Activated CD4-positive, alpha-beta T cell treated with anti-CD3 and anti-CD28 coated beads, Interleukin-2, amount 50 U/mL, for 48 hours (primary cell): ENCODE measurements at regions not wholly inside any gene's neighbourhood (a gene's known extent, or its start where the extent isn't known, plus 50 kb on each side); places are given as distances from the start of the nearest gene placed in this dataset.

Experiments
- DNase-seq, 2 experiments: peaks; one replicate each; pipeline ENCODE4 v3.0.0-alpha.2; 2020

DNA sequence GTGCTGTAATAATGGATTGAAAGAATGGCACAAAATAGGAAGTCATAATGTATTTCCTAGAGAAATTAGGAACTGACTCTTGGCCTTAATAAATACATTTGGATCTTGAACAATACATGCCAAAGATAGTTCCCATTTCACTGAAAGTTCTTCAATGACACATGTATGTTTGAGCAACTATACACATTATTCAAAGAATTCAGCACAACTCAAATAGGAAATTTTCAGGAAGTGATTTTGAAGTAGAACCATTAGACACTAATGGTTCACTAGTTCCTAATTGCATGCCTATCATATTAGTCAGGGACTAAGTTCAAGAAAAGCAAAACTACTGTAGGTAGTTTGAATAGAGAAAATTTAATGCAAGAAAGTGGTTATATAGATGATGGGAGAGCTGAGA lies 404.7 kb downstream of the LMO4 start:
- DNase-seq = no peak

- DNase-seq = no peak
Observed at GRCh38 chr1:87735750-87736149, 407.1 kb downstream of the LMO4 start.

DNA sequence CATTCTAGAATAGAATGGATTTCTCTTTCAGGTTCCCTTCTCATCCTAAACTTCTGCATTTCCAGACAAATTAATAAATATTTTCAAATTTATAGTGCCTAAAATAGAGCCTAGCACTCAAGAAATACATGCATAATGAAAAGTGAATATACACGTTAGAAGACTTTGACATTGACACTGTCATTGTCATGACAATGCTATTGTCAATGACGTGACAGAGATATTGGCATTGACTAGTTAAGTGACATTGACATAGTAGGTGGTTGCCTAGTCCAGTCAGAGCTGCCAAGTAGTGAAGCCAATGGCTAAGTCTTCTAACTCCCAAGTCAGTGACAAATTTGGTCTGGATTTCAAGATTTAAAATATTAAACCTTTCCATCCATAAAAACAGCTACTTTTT lies 410.5 kb downstream of the LMO4 start:
- DNase-seq = no peak

DNA sequence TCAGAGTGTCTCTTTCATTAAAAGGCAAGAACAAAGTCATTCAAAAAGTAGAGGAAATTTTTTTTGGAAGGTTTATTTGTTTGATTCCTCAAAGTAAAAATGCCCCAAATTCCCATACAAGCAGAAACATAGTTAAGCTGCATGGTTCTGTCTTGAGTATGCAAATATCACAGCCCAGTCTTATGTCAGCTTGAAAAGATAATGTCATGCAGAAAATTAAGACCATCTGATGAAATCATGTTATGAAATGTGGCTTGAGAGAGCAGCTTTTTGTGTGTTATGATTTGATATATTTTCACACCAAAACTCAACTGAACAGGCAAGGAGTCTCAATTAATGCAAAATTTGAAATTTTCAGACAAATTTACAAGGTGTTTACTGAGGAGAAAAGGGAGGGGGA lies 411.0 kb downstream of the LMO4 start:
- no peak for DNase-seq

- no peak for DNase-seq
Observed at GRCh38 chr1:87743256-87743655, 414.6 kb downstream of the LMO4 start.

DNA sequence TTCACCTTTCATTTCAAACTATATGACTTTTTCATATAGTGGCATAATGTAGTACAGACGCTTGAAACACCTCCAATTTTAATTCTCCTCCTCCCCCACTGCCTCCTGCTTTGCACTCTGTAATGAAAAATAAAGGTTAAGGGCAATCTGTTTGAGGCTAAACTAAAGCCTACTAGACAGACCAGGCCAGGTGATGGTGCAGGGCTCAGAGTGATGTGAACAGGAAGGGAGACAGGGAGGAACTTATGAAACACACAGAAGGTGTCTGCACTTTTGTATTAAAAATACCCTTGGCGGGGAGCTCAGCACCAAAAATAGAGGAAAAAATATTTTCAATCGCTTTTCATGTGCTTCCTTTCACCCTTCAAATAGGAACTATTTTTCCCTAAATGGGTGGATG lies 415.4 kb downstream of the LMO4 start:
- DNase-seq = no peak

GRCh38 chr1:87744763-87745162 lies 416.1 kb downstream of the LMO4 start:
- DNase-seq = no peak

- DNase-seq = no peak
Observed at GRCh38 chr1:87753366-87753765, 424.7 kb downstream of the LMO4 start.

DNA sequence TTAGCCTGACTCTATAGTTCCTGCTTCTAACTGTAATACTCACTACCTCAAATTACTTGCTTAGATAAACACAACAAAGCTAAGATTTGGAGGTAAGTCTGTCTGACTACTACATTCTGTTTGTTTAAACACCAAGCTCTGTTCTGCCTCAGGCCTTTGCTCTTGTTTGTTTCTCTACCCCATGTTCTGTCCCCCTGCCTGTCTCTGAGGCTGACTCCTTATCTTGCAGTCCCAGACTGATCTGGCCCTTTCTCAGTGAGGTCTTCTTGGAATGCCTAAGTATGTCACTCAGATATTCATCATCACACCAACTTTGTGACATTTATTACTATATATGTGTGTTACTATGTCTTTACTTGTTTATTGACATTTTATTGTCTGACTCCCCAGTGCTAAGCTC lies 425.5 kb downstream of the LMO4 start:
- DNase-seq = no peak

- no peak for DNase-seq
Observed at GRCh38 chr1:87757676-87758075, 429.0 kb downstream of the LMO4 start.

GRCh38 chr1:87759421-87760087 lies 430.9 kb downstream of the LMO4 start:
- no peak for DNase-seq

GRCh38 chr1:87760155-87760554 lies 431.5 kb downstream of the LMO4 start:
- DNase-seq = no peak

DNA sequence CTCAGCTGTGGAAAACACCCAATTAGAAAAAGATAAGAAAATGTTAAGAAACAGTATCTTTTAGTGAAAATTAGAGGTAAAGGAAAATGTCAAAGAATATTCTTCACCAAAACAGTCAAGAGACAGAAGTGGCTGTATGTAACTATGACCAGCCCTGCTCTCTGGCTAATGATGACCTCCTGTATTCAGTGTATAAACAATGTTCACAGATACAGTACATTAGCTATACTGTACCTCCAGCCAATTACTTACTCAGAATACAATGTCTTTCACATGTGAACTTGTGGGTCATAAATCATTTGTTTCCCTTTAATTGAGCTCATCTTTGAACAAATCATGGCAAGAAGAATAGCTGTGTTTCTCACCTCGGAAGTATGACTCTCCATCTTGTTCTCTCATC lies 432.0 kb downstream of the LMO4 start:
- no peak for DNase-seq

- no peak for DNase-seq
Observed at GRCh38 chr1:87763483-87763882, 434.8 kb downstream of the LMO4 start.

DNA sequence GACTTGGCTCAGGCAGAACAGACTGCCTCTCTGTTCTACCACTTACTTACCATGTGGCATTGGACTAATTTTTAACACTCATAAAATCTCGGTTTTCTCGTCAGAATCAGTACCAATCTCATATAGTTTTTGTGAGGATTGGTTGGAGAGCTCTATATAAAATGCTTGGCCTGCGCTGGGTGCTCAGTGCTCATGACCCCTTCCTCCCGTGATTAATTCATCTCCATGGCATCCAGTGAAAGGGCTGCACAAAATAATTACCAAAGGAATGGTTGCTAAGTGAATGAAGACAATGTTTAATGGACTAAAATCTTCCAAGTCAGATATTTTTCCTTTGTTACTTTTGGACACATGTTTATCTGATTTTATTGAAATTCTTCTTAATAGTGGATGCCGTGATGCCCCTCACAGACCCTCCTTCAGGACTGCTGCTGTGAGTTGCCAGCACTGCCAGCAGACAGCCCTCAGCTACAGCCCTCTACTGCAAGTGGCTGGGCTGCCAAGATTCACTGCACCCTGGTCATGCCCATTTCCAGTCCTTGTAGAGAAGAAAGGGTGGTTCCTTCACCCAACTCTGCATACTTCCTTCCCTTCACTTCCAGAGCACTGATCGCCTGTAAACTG lies 436.5 kb downstream of the LMO4 start:
- DNase-seq = no peak

GRCh38 chr1:87765681-87766070 lies 437.0 kb downstream of the LMO4 start:
- DNase-seq = no peak

DNA sequence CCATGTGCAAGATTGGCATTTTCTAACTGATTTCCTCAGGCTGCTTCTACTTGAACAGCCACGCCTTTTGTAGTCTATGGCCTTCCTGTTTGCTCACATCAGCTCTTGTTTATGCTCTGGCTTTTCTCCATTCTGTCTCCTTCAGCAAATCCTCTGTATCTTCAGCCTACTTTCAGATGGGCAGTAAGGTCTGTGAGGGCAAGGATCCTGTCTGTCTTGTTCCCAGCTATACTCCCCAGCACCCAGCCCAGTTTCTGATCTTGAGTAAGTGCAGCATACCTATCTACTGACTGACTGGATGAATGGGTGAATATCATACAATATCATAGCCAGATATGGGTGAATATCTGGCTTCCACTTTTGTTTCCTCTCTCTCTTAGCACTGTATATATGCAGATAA lies 438.1 kb downstream of the LMO4 start:
- DNase-seq = no peak

GRCh38 chr1:87778896-87779295 lies 450.2 kb downstream of the LMO4 start:
- DNase-seq = no peak

GRCh38 chr1:87781554-87781953 lies 452.9 kb downstream of the LMO4 start:
- DNase-seq = no peak

DNA sequence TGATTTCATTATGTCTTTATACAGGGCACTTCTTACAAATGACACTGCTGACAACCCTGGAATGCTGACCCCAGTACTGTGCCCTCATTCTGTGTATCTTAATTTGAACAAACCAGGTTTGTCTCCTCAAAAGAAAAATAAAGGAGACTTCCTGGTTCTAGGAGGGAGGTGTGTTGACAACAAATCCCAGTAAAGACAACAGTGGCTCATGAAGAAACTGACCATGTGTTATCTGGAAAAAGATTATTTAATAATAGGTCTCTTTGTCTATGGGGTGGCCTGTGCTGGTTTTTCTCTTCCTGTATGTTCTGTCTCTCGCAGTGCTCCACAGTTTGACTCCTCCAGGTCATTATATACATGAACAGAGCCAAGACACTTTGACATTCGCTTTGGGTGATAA lies 454.6 kb downstream of the LMO4 start:
- DNase-seq = no peak

- no peak for DNase-seq
Observed at GRCh38 chr1:87785386-87785785, 456.7 kb downstream of the LMO4 start.

GRCh38 chr1:87786229-87786628 lies 457.5 kb downstream of the LMO4 start:
- no peak for DNase-seq

DNA sequence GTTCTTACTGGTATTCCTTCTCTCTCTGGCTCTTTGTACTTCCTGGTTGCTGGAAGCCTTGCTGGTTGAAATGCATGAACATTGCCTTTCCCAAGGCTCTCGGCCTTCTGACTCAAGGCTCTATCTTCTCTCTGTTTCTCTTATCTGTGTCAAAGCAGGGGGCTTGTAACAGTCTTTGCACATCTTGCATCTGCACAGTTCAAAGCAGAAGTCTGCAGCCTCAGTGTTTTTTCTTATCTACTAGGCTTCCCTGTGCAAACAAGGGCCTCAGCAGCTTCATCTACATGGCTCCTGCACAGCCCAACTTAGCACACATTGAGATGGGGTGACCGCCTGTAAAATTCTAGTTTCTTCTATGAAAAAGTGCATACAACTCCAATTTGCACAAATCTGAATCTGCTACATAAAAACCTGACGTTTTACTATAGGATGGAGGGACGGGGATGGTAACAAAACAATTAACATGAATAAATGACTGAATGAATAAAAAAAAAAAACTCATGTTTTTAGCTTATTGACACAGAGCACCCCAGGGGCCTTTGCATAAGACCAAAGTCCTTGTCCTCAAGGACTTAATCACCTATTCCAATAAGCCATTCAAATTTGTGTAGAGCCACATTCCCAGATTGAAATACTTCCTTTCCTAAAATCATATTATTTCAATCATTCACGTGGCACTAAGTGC lies 458.3 kb downstream of the LMO4 start:
- no peak for DNase-seq

GRCh38 chr1:87787551-87787950 lies 458.9 kb downstream of the LMO4 start:
- DNase-seq = no peak

DNA sequence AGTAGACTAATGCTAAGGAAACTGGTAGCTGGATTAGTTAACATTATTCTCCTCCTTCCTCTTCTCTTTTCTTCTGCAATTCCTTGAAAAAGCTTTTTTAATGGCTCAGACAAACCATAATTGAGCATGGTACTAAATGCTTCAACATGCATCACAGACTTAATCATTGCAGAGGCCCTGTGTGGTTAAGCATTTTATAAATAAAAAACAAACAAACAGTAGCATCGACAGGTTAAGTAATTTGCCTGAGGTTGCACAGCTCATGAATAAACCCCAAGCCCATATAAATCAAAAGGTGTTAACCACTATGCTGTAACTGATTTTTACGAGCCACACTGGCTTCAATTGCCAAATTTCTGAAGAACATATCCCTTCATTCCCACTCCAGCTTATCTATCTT lies 462.1 kb downstream of the LMO4 start:
- DNase-seq = no peak
